Coronary artery (tissue), 2 donors: ENCODE measurements at regions not wholly inside any gene's neighbourhood (a gene's known extent, or its start where the extent isn't known, plus 50 kb on each side); places are given as distances from the start of the nearest gene placed in this dataset.

ENCODE experiments used
- DNase-seq: peaks from one replicate; pipeline ENCODE4 v3.0.0-alpha.2; 2017; ENCODE audit warnings: low spot score
- H3K27ac ChIP-seq, 2 donors: fragments of 200-600 bp; sonication (generic); one replicate each; pipeline ENCODE4 v1.5.1; 2016 to 2019
- H3K4me3 ChIP-seq: fragments of 200-600 bp; sonication (generic); 2 replicates; pipeline ENCODE4 v1.5.1; 2016; ENCODE audit warnings: mild to moderate bottlenecking, moderate library complexity
- TF ChIP-seq, protein P1 (sequence below): fragments of 200-600 bp; sonication (generic); IDR thresholded peaks from one replicate; pipeline ENCODE4 v1.5.1; 2019; ENCODE audit warnings: antibody characterized with exemption

- DNase-seq: peak; percentile 58
- H3K27ac ChIP-seq: no peak overlapping the region
These were observed 297.4 kb upstream of the RTL1 start for GRCh38 chr14:101200650-101201516.

GRCh38 chr14:101201535-101202151 lies 298.1 kb upstream of the RTL1 start:
- H3K4me3 ChIP-seq: no peak overlapping the region
- peak; percentile 49 for DNase-seq
- H3K27ac ChIP-seq: no peak overlapping the region
- TF ChIP-seq, protein P1, sequence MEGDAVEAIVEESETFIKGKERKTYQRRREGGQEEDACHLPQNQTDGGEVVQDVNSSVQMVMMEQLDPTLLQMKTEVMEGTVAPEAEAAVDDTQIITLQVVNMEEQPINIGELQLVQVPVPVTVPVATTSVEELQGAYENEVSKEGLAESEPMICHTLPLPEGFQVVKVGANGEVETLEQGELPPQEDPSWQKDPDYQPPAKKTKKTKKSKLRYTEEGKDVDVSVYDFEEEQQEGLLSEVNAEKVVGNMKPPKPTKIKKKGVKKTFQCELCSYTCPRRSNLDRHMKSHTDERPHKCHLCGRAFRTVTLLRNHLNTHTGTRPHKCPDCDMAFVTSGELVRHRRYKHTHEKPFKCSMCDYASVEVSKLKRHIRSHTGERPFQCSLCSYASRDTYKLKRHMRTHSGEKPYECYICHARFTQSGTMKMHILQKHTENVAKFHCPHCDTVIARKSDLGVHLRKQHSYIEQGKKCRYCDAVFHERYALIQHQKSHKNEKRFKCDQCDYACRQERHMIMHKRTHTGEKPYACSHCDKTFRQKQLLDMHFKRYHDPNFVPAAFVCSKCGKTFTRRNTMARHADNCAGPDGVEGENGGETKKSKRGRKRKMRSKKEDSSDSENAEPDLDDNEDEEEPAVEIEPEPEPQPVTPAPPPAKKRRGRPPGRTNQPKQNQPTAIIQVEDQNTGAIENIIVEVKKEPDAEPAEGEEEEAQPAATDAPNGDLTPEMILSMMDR: no peak

More at GRCh38 chr14:101200650-101201516, 297.4 kb upstream of the RTL1 start:
- TF ChIP-seq, protein P1: no peak
- H3K4me3 ChIP-seq: no peak overlapping the region

DNA sequence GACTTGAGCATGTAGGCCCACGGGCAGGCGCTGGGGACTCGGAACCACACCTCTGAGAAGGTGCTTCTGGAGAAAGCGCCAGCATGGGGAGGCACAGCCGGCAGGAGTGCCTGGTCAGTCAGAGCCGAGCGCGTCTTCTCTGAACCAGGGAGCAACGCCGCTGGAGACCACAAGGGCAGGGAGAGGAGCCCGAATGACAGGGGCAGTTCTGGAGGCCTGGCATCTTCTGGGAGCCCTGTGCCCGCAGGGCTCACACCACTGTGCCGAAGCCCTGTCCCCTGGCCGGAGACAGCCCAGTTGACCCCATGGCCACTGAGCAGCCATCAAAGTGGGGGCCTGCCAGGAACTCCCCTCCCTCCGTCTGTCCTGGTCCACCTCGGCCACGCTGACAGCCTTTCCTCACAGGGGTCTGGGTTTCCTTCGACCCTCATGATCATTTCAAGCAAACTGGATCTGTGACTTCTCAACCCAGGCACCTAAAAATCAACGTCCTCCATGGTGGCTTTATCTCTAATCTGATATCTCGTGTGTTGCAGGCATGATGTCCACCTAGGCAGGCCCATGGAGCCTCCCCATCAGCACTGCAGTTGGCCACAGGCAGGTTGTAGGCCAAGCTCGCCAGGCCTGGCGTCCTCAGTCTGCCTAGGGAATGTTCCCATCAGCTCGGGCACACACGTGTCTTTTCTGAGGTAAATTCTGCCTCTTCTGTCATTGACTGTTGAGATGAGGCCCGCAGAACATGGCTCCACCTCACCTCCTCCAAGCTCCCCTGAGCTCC lies 299.3 kb upstream of the RTL1 start:
- peak; percentile 60 for DNase-seq
- Histone ChIP-seq H3K27ac (no peak overlapping the region), H3K4me3 (no peak overlapping the region)
- TF ChIP-seq, protein P1: no peak

DNA sequence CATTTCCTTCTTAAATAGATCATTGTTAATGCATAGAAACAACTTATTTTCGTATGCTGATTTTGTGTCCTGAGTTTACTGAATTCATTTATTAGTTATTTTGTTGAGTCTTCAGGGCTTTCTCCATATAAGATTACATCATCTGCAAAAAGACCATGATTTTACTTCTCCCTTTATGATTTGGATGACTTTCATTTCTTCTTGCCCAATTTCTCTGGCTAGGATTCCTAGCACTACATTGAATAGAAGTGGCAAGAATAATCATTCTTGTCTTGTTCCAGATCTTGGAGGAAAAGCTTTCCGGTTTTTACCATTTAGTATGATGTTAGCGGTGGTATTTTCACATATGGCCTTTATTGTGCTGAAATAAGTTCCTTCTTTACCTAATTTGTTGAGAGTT lies 303.0 kb upstream of the RTL1 start:
- no peak overlapping the region for H3K4me3 ChIP-seq

DNA sequence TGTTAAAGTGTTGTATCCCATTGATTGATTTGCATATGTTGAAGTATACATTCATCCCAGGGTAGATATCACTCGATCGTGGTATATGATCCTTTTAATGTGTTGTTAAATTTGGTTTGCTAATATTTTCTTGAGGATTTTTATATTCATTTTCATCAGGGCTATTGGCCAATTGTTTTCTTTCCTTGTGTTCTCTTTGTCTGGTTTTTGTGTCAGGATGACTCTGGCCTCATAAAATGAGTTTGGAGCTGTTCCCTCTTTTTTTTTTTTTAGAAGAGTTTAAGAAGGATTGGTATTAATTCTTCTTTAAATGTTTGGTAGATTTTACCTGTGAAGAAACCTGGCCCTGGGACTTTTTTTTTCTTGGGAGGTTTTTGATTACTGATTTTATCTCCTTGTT lies 303.5 kb upstream of the RTL1 start:
- no peak for DNase-seq
- H3K27ac ChIP-seq: no peak overlapping the region
- H3K4me3 ChIP-seq: no peak overlapping the region
- TF ChIP-seq, protein P1: no peak

More for the DNA sequence above, 303.0 kb upstream of the RTL1 start:
- DNase-seq: no peak
- TF ChIP-seq, protein P1: no peak
- H3K27ac ChIP-seq: no peak overlapping the region

DNA sequence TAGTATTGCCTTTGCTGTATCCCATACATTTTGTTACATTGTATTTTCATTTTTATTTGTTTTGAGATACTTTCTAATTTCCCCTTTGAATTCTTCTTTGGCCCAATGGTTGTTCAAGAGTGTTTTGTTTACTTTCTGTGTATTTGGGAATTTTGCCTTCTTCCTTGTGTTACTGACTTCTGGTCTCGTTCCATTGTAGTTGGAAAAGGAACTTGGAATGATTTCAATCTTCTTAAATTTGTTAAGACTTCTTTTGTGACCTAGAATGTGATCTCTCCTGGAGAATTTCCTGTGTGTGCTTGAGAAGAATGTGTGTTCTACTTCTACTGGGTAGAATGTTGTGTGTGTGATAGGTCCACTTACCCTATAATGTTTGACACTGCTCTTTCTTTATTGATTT lies 304.4 kb upstream of the RTL1 start:
- TF ChIP-seq, protein P1: no peak
- DNase-seq: no peak
- Histone ChIP-seq H3K4me3 (no peak overlapping the region), H3K27ac (no peak overlapping the region)
